ENCODE measurements at regions not wholly inside any gene's neighbourhood (a gene's known extent, or its start where the extent isn't known, plus 50 kb on each side); places are given as distances from the start of the nearest gene placed in this dataset.

DNA sequence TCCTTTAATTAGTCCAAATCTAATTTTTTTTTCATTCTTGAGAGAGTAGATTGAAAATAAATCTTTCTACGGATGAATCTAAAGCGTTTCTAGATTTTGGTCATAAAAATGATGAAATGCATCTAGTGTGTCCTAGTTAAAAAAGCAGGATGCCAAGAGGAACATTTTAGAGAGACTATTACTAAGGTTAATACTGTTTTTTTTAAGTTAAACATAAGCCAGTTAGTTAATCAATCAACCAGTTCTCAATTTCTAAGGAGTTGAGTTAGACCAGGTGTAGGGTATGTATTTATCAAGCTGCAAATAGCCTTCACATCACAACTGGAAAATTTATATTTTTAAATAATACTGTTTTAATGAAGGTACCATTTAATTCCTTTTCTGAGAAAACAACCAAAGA, 679.5 kb upstream of the IGFBP7 start:
- 19% methylated on average over 2 of the region's 2 CpGs for WGBS (ENCODE audit: low lambda C conversion rate)

DNA sequence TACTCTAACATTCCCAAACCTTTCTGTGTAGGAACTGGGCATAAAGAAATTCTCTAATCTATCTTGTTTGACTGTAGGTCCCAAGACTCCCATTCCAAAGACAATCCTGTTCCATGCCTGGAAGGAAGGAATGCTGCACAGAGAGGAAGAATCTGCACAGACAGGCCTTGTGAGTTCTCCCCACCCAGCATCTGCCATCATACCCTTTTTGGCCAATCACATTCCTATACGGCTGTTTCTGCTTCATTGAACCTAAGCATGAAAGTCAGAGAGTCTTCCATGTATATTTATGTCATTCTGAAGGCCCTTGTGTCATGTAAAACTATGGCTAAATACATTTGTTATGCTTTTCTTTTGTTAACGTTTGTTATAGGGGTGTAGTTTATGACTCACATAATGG, 667.7 kb upstream of the IGFBP7 start:
- H3K4me3 ChIP-seq (ENCODE audit: low read depth in 2 of 2, low read length in 1 of 2): no peak overlapping the region
- H3K27ac ChIP-seq (ENCODE audit: low read depth in 2 of 2, low read length in 1 of 2): no peak overlapping the region
- H3K9me2 ChIP-seq: no peaks in the 10 kb centered on the region
- WGBS (ENCODE audit: low lambda C conversion rate): 7% methylated on average over 2 of the region's 2 CpGs
- no peaks in the 10 kb centered on the region for H3K9me3 ChIP-seq
- H3K27me3 ChIP-seq (ENCODE audit: insufficient read depth): no peaks in the 10 kb centered on the region
- H3F3A ChIP-seq (replicated peaks; ENCODE audit: insufficient read depth): no peaks in the 10 kb centered on the region
- no peak overlapping the region for H3K4me2 ChIP-seq
- H3K36me3 ChIP-seq (replicated peaks in 1 of 2; ENCODE audit: control insufficient read depth in 1 of 2, insufficient read depth in 2 of 2, low read length in 1 of 2): no peaks in the 10 kb centered on the region
- no peaks in the 10 kb centered on the region for H3K4me1 ChIP-seq (ENCODE audit: control insufficient read depth in 1 of 2, insufficient read depth in 2 of 2, low read depth in 1 of 2, low read length in 1 of 2)
- H3K79me2 ChIP-seq (ENCODE audit: insufficient read depth): no peaks in the 10 kb centered on the region
- DNase-seq: no peak
- H2AFZ ChIP-seq (ENCODE audit: low read depth): no peak overlapping the region
- TF ChIP-seq EP300 (IDR thresholded peaks at IDR 0.05; ENCODE audit: borderline replicate concordance in 1 of 2, low read depth in 1 of 2, low read length in 1 of 2) (no peak), USF1 (IDR thresholded peaks at IDR 0.05; ENCODE audit: borderline replicate concordance, low read depth) (no peak), EZH2phosphoT487 (IDR thresholded peaks at IDR 0.05; ENCODE audit: borderline replicate concordance, low read depth) (no peak), ELF1 (IDR thresholded peaks at IDR 0.05) (no peak), RXRA (IDR thresholded peaks at IDR 0.05; ENCODE audit: borderline replicate concordance, low read depth) (no peak), REST (IDR thresholded peaks at IDR 0.05; ENCODE audit: low read depth, low read length) (no peak), RCOR1 (IDR thresholded peaks at IDR 0.05; ENCODE audit: low read length) (no peak)
- TF ChIP-seq, protein P1, sequence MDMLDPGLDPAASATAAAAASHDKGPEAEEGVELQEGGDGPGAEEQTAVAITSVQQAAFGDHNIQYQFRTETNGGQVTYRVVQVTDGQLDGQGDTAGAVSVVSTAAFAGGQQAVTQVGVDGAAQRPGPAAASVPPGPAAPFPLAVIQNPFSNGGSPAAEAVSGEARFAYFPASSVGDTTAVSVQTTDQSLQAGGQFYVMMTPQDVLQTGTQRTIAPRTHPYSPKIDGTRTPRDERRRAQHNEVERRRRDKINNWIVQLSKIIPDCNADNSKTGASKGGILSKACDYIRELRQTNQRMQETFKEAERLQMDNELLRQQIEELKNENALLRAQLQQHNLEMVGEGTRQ (IDR thresholded peaks at IDR 0.05; ENCODE audit: borderline replicate concordance, low read depth, low read length): no peak
- ChIA-PET CTCF (no interaction called here), POLR2A (no interaction called here)
- no peaks in the 10 kb centered on the region for H4K20me1 ChIP-seq (ENCODE audit: insufficient read depth)
- H3K9ac ChIP-seq: no peak overlapping the region

More for the DNA sequence above, 679.5 kb upstream of the IGFBP7 start:
- H3K36me3 ChIP-seq (replicated peaks in 1 of 2; ENCODE audit: control insufficient read depth in 1 of 2, insufficient read depth in 2 of 2, low read length in 1 of 2): no peaks in the 10 kb centered on the region
- H3K9me3 ChIP-seq: no peaks in the 10 kb centered on the region
- H3K27ac ChIP-seq (ENCODE audit: low read depth in 2 of 2, low read length in 1 of 2): no peak overlapping the region
- CTCF ChIA-PET: no interaction called here
- no peaks in the 10 kb centered on the region for H3F3A ChIP-seq (replicated peaks; ENCODE audit: insufficient read depth)
- TF ChIP-seq GABPA (IDR thresholded peaks at IDR 0.05; ENCODE audit: low read depth): no peak
- H3K9me2 ChIP-seq: no peaks in the 10 kb centered on the region
- no peaks in the 10 kb centered on the region for H3K79me2 ChIP-seq (ENCODE audit: insufficient read depth)
- no peak overlapping the region for H3K4me3 ChIP-seq (ENCODE audit: low read depth in 2 of 2, low read length in 1 of 2)
- no peaks in the 10 kb centered on the region for H3K27me3 ChIP-seq (ENCODE audit: insufficient read depth)
- no peak overlapping the region for H2AFZ ChIP-seq (ENCODE audit: low read depth)
- H3K9ac ChIP-seq: no peak overlapping the region
- DNase-seq: no peak
- POLR2A ChIA-PET: no interaction called here
- H4K20me1 ChIP-seq (ENCODE audit: insufficient read depth): no peaks in the 10 kb centered on the region
- no peak overlapping the region for H3K4me2 ChIP-seq
- no peaks in the 10 kb centered on the region for H3K4me1 ChIP-seq (ENCODE audit: control insufficient read depth in 1 of 2, insufficient read depth in 2 of 2, low read depth in 1 of 2, low read length in 1 of 2)

Data from SK-N-SH (cell line).